ENCODE measurements at regions not wholly inside any gene's neighbourhood (a gene's known extent, or its start where the extent isn't known, plus 50 kb on each side); places are given as distances from the start of the nearest gene placed in this dataset.

DNA sequence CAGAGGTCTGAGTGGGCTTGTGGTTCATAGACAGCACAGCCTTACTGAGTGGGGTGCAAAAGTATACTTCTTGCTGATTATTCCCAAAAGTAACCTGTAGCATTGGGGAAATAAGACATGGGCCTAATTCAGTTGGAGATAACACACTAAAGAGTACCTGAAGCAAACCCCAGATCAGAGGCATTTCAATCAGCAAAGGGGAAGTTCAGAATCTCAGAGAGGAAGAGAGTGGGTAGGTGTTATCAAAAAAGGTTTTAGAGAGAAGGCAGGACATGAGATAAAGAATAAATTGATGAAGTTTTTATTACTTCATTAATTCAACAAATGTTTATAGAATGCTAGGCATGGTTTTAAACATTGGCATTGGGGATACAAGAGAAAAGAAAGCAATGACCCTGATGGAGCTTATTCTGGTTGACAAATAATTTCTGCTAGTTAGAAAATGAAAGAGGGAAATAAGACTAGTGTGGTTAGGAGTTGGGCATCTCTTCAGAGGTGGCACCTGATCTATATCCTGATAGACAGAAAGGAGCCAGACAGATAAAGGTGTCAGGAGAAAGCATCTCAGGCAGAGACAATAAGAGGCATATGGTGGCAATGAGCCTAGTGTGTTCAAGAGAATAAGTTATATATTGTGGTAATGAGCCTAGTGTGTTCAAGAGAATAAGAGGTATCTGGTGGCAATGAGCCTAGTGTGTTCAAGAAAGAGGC, 153.8 kb upstream of the SETBP1 start:
- H3K36me3 ChIP-seq (ENCODE audit: low read length), result no peaks in the 10 kb centered on the region
- H4K20me1 ChIP-seq (ENCODE audit: low read depth, low read length), result no peaks in the 10 kb centered on the region
- no peak overlapping the region for H3K9ac ChIP-seq (ENCODE audit: low read length)
- H3K27ac ChIP-seq (ENCODE audit: low read depth, low read length), result no peak overlapping the region
- no peaks in the 10 kb centered on the region for H3K79me2 ChIP-seq (ENCODE audit: insufficient read depth, low read length)
- no peak overlapping the region for H2AFZ ChIP-seq (ENCODE audit: low read depth, low read length, severe bottlenecking)
- no peak overlapping the region for H3K4me2 ChIP-seq (ENCODE audit: low read depth, low read length, poor library complexity, severe bottlenecking)
- no peaks in the 10 kb centered on the region for H3K9me3 ChIP-seq (ENCODE audit: insufficient read depth, low read length)
- H3K9me2 ChIP-seq (replicated peaks; ENCODE audit: insufficient read depth, low read length), result no peaks in the 10 kb centered on the region
- TF ChIP-seq, protein P1, sequence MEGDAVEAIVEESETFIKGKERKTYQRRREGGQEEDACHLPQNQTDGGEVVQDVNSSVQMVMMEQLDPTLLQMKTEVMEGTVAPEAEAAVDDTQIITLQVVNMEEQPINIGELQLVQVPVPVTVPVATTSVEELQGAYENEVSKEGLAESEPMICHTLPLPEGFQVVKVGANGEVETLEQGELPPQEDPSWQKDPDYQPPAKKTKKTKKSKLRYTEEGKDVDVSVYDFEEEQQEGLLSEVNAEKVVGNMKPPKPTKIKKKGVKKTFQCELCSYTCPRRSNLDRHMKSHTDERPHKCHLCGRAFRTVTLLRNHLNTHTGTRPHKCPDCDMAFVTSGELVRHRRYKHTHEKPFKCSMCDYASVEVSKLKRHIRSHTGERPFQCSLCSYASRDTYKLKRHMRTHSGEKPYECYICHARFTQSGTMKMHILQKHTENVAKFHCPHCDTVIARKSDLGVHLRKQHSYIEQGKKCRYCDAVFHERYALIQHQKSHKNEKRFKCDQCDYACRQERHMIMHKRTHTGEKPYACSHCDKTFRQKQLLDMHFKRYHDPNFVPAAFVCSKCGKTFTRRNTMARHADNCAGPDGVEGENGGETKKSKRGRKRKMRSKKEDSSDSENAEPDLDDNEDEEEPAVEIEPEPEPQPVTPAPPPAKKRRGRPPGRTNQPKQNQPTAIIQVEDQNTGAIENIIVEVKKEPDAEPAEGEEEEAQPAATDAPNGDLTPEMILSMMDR (IDR thresholded peaks at IDR 0.05; ENCODE audit: insufficient read depth, low read length, poor library complexity, severe bottlenecking), result no peak
- TF ChIP-seq EZH2phosphoT487 (conservative IDR thresholded peaks at IDR 0.05; ENCODE audit: low read length), result no peak
- H3K4me3 ChIP-seq (ENCODE audit: insufficient read depth, low read length, poor library complexity, severe bottlenecking), result no peak overlapping the region
- H3K27me3 ChIP-seq (ENCODE audit: low read length), result no peaks in the 10 kb centered on the region
- H3F3A ChIP-seq (ENCODE audit: insufficient read depth), result no peaks in the 10 kb centered on the region

DNA sequence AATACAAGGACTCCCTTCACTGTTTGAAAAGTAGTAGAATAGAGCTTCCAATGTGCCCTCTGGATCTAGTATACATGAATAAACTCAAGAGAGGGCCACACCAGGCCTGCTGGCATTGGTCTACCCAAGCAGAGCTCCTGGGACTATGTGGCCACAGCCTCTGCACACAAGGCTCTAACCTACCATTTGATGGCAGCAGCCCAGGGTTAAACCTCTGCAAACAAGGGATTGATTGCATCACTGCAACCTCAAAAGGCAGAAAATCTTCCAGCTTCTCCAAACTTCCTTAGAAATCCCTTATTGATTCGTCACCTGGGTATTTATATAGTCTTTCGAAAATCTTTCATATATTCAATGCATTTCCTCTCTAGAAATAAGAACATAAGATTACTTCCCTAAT, 147.6 kb upstream of the SETBP1 start:
- Histone ChIP-seq H3F3A (ENCODE audit: insufficient read depth) (no peaks in the 10 kb centered on the region), H2AFZ (ENCODE audit: low read depth, low read length, severe bottlenecking) (no peak overlapping the region), H3K9me2 (replicated peaks; ENCODE audit: insufficient read depth, low read length) (no peaks in the 10 kb centered on the region), H3K79me2 (ENCODE audit: insufficient read depth, low read length) (no peaks in the 10 kb centered on the region), H3K9ac (ENCODE audit: low read length) (no peak overlapping the region), H4K20me1 (ENCODE audit: low read depth, low read length) (no peaks in the 10 kb centered on the region), H3K36me3 (ENCODE audit: low read length) (no peaks in the 10 kb centered on the region), H3K4me2 (ENCODE audit: low read depth, low read length, poor library complexity, severe bottlenecking) (no peak overlapping the region), H3K4me3 (ENCODE audit: insufficient read depth, low read length, poor library complexity, severe bottlenecking) (no peak overlapping the region), H3K27ac (ENCODE audit: low read depth, low read length) (no peak overlapping the region), H3K9me3 (ENCODE audit: insufficient read depth, low read length) (no peaks in the 10 kb centered on the region), H3K27me3 (ENCODE audit: low read length) (no peaks in the 10 kb centered on the region)
- TF ChIP-seq EZH2phosphoT487 (conservative IDR thresholded peaks at IDR 0.05; ENCODE audit: low read length), result no peak
- TF ChIP-seq, protein P1 (IDR thresholded peaks at IDR 0.05; ENCODE audit: insufficient read depth, low read length, poor library complexity, severe bottlenecking), result no peak

DNA sequence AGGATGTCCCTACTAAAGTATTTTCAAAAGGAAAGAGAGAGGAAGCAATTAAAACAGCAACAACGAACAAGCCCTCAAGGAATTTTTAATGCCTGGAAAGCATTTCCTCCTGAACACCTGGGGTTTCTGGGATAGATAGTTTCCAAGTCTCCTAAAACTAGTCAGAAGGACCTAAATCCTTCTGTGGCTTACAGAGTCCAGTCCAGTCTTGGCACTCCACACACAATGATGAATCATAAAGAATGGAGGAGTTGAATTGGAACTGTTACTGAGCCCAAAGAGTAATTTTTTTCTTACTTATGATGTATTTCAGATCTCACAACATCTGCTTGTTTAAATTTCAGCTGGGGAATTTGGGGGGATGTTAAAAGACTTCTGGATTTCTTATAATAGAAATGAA, 144.6 kb upstream of the SETBP1 start:
- no peaks in the 10 kb centered on the region for H3K9me2 ChIP-seq (replicated peaks; ENCODE audit: insufficient read depth, low read length)
- no peak overlapping the region for H2AFZ ChIP-seq (ENCODE audit: low read depth, low read length, severe bottlenecking)
- H3F3A ChIP-seq (ENCODE audit: insufficient read depth), result no peaks in the 10 kb centered on the region
- no peak for TF ChIP-seq EZH2phosphoT487 (conservative IDR thresholded peaks at IDR 0.05; ENCODE audit: low read length)
- TF ChIP-seq, protein P1 (IDR thresholded peaks at IDR 0.05; ENCODE audit: insufficient read depth, low read length, poor library complexity, severe bottlenecking), result no peak
- no peaks in the 10 kb centered on the region for H3K27me3 ChIP-seq (ENCODE audit: low read length)
- no peaks in the 10 kb centered on the region for H3K36me3 ChIP-seq (ENCODE audit: low read length)
- no peak overlapping the region for H3K27ac ChIP-seq (ENCODE audit: low read depth, low read length)
- no peak overlapping the region for H3K9ac ChIP-seq (ENCODE audit: low read length)
- no peak overlapping the region for H3K4me2 ChIP-seq (ENCODE audit: low read depth, low read length, poor library complexity, severe bottlenecking)
- no peaks in the 10 kb centered on the region for H3K9me3 ChIP-seq (ENCODE audit: insufficient read depth, low read length)
- H3K4me3 ChIP-seq (ENCODE audit: insufficient read depth, low read length, poor library complexity, severe bottlenecking), result no peak overlapping the region
- H4K20me1 ChIP-seq (ENCODE audit: low read depth, low read length), result no peaks in the 10 kb centered on the region
- H3K79me2 ChIP-seq (ENCODE audit: insufficient read depth, low read length), result no peaks in the 10 kb centered on the region

All from SU-DHL-6 (cell line).